IMR-90 (cell line): ENCODE measurements at regions not wholly inside any gene's neighbourhood (a gene's known extent, or its start where the extent isn't known, plus 50 kb on each side); places are given as distances from the start of the nearest gene placed in this dataset.

Source experiments
- ATAC-seq: fragments of 200-7000 bp; cut with Tn5 transposase; 2 replicates; pipeline ENCODE4 v1.9.1; 2020; ENCODE audit warnings: low read depth, mild to moderate bottlenecking, moderate library complexity
- BruUV-seq: library from RNA; stranded (reverse); fragments of 400-500 nt; replicated peaks from 2 replicates; lab custom pipeline; 2021; lab: Mats Ljungman, UMichigan
- CTCF ChIA-PET: fragments of 300-600 bp; formaldehyde crosslinking; extraction: SDS; loops from one replicate; lab custom pipeline; 2021; ENCODE audit warnings: antibody characterized with exemption; lab: Yijun Ruan, JAX
- POLR2A ChIA-PET: fragments of 300-600 bp; sonication (Branson Sonifier 250); formaldehyde crosslinking; loops from one replicate; lab custom pipeline; 2022; ENCODE audit warnings: antibody characterized with exemption; ENCODE audit not compliant: unreplicated experiment; lab: Charles Lee
- DNase-seq: peaks from one replicate; pipeline ENCODE4 v3.0.0; 2013
- H2AFZ ChIP-seq: replicated peaks from 2 replicates; pipeline ENCODE3; 2013; ENCODE audit warnings: low read length, mild to moderate bottlenecking; ENCODE audit not compliant: poor library complexity
- H2AK5ac ChIP-seq: 2 replicates; pipeline ENCODE4 v1.6.1; 2013; ENCODE audit warnings: low read depth, low read length, inconsistent platforms
- H2AK9ac ChIP-seq: replicated peaks from 2 replicates; pipeline ENCODE3; 2013; ENCODE audit warnings: mild to moderate bottlenecking, low read depth, low read length, moderate library complexity; ENCODE audit not compliant: poor library complexity
- H2BK120ac ChIP-seq: 2 replicates; pipeline ENCODE4 v1.6.1; 2013; ENCODE audit warnings: low read depth, low read length, inconsistent platforms
- H2BK15ac ChIP-seq: 3 replicates; pipeline ENCODE4 v1.6.1; 2013; ENCODE audit warnings: low read depth, low read length, inconsistent platforms
- H2BK20ac ChIP-seq: 2 replicates; pipeline ENCODE4 v1.6.1; 2013; ENCODE audit warnings: low read depth, mild to moderate bottlenecking, inconsistent platforms, low read length, moderate library complexity
- H2BK5ac ChIP-seq: 2 replicates; pipeline ENCODE4 v1.6.1; 2013; ENCODE audit warnings: mild to moderate bottlenecking, low read depth, low read length, inconsistent platforms; ENCODE audit not compliant: poor library complexity, severe bottlenecking
- H3K14ac ChIP-seq: replicated peaks from 2 replicates; pipeline ENCODE4 v1.6.1; 2013; ENCODE audit warnings: low read depth, low read length, inconsistent platforms
- H3K18ac ChIP-seq: 2 replicates; pipeline ENCODE4 v1.6.1; 2013; ENCODE audit warnings: low read depth, low read length, control low read depth
- H3K23ac ChIP-seq: 2 replicates; pipeline ENCODE4 v1.6.1; 2013; ENCODE audit warnings: low read depth, low read length, inconsistent platforms
- H3K27ac ChIP-seq: 2 replicates; pipeline ENCODE4 v1.5.1; 2013; ENCODE audit warnings: mild to moderate bottlenecking, control low read depth, low read length; ENCODE audit not compliant: insufficient read depth
- H3K27me3 ChIP-seq: 2 replicates; pipeline ENCODE4 v1.6.1; 2013; ENCODE audit warnings: low read length; ENCODE audit not compliant: control insufficient read depth, insufficient read depth
- H3K36me3 ChIP-seq: 2 replicates; pipeline ENCODE4 v1.6.1; 2013; ENCODE audit warnings: low read length, mixed read lengths; ENCODE audit not compliant: control insufficient read depth, insufficient read depth
- H3K4ac ChIP-seq: 2 replicates; pipeline ENCODE4 v1.6.1; 2013; ENCODE audit warnings: low read depth, low read length, inconsistent platforms
- H3K4me1 ChIP-seq: 2 replicates; pipeline ENCODE4 v1.6.1; 2013; ENCODE audit warnings: low read length, mixed read lengths; ENCODE audit not compliant: control insufficient read depth, insufficient read depth
- H3K4me2 ChIP-seq: 2 replicates; pipeline ENCODE4 v1.6.1; 2013; ENCODE audit warnings: low read depth, mild to moderate bottlenecking, control low read depth, low read length, moderate library complexity
- H3K4me3 ChIP-seq: 2 replicates; pipeline ENCODE4 v1.5.1; 2013; ENCODE audit warnings: low read depth, mild to moderate bottlenecking, control low read depth, low read length, moderate library complexity; ENCODE audit not compliant: insufficient read depth
- H3K56ac ChIP-seq: 2 replicates; pipeline ENCODE4 v1.6.1; 2013; ENCODE audit warnings: low read length, inconsistent platforms; ENCODE audit not compliant: insufficient read depth; ENCODE audit errors: extremely low read depth
- H3K79me1 ChIP-seq, 2 experiments: 2 replicates each; pipeline ENCODE4 v1.6.1; 2013; ENCODE audit warnings: low read length in 2 of 2, inconsistent platforms in 1 of 2, low read depth in 1 of 2
- H3K9ac ChIP-seq: 2 replicates; pipeline ENCODE4 v1.6.1; 2013; ENCODE audit warnings: low read depth, low read length, control low read depth
- H3K9me1 ChIP-seq: 2 replicates; pipeline ENCODE4 v1.6.1; 2013; ENCODE audit warnings: low read length, inconsistent platforms; ENCODE audit not compliant: insufficient read depth
- H3K9me3 ChIP-seq: 2 replicates; pipeline ENCODE4 v1.6.1; 2013; ENCODE audit warnings: low read length; ENCODE audit not compliant: control insufficient read depth, insufficient read depth
- H4K20me1 ChIP-seq: 2 replicates; pipeline ENCODE4 v1.6.1; 2013; ENCODE audit warnings: low read length, inconsistent platforms; ENCODE audit not compliant: insufficient read depth
- H4K5ac ChIP-seq: 2 replicates; pipeline ENCODE4 v1.6.1; 2013; ENCODE audit warnings: mild to moderate bottlenecking, low read depth, low read length, control low read depth
- H4K8ac ChIP-seq, 2 experiments: 2 replicates each; pipeline ENCODE4 v1.6.1; 2013; ENCODE audit warnings: low read depth in 2 of 2, low read length in 2 of 2, control low read depth in 1 of 2, inconsistent platforms in 1 of 2
- H4K91ac ChIP-seq: 2 replicates; pipeline ENCODE4 v1.6.1; 2013; ENCODE audit warnings: low read depth, low read length, inconsistent platforms; ENCODE audit not compliant: insufficient read depth
- BHLHE40 ChIP-seq: fragments of 150-350 bp; IDR thresholded peaks from 2 replicates; pipeline ENCODE4 v1.6.1; 2016; ENCODE audit warnings: mild to moderate bottlenecking, low read depth, low read length
- MAFK ChIP-seq: IDR thresholded peaks from 2 replicates; pipeline ENCODE4 v1.6.1; 2012; ENCODE audit warnings: low read depth, low read length, improper control_type of control experiment
- MAZ ChIP-seq: IDR thresholded peaks from 2 replicates; pipeline ENCODE4 v1.6.1; 2012; ENCODE audit warnings: low read depth, mild to moderate bottlenecking, low read length, improper control_type of control experiment, moderate library complexity, borderline replicate concordance
- RAD21 ChIP-seq: IDR thresholded peaks from 2 replicates; pipeline ENCODE4 v1.6.1; 2012; ENCODE audit warnings: low read length, improper control_type of control experiment
- RFX5 ChIP-seq: IDR thresholded peaks from 2 replicates; pipeline ENCODE4 v1.8.0; 2012; ENCODE audit warnings: low read depth, mild to moderate bottlenecking, low read length, moderate library complexity
- WGBS, 2 experiments: methylation state at CpG; one replicate each; pipeline versions ENCODE4 v1.1.5 to v1.1.7; 2013; ENCODE audit warnings: missing lambda C conversion rate in 2 of 2; ENCODE audit not compliant: insufficient read length in 1 of 2; ENCODE audit errors: extremely low coverage in 2 of 2; 5-methylcytosine and 5-hydroxymethylcytosine counted together
- dilution Hi-C: fragments of 300-500 bp; cut with HindIII; formaldehyde crosslinking; loops from one replicate; pipeline ENCODE4 v1.14.3; 2018; ENCODE audit warnings: low sequenced_read_pairs; ENCODE audit not compliant: unreplicated experiment
- in situ Hi-C: fragments of 300-500 bp; cut with MboI; formaldehyde crosslinking; loops from 3 replicates; pipeline ENCODE4 v1.14.3; 2019; ENCODE audit warnings: low sequenced_read_pairs, inconsistent platforms, mixed read lengths
- intact Hi-C: fragments of 100-400 bp; cut with micrococcal nuclease; formaldehyde crosslinking; loops from 2 replicates; pipeline ENCODE4 v1.10.0; 2022
- TF ChIP-seq, protein P1 (sequence below): fragments of 150-350 bp; IDR thresholded peaks from 2 replicates; pipeline ENCODE4 v1.6.1; 2016; ENCODE audit warnings: low read depth, mild to moderate bottlenecking, low read length, moderate library complexity, borderline replicate concordance

DNA sequence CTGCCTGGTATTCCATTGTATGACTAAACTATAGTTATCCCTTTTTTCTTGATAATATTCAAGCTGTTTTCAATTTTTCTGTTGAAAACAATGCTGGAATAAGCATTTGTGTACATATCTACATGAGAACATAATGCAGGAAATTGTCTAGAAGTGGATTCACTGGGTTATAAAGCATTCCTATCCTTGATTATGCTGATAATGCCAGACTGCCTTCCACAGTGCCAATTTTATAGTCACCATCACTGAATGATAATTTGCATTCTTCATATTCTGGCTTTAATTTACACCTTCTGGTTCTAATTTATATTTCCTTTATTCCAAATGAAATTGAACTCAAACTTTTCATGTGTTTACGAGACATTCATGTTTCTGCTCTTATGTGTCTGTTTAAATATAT is 651.0 kb upstream of the PLXNA2 start:
- ATAC-seq (no peak), DNase-seq (no peak)
- H3K79me1 ChIP-seq = no peaks in the 10 kb centered on the region
- H2BK20ac ChIP-seq = no peak overlapping the region
- in situ Hi-C loops = no loop called here
- H3K9ac ChIP-seq = no peak overlapping the region
- no peak overlapping the region for H3K14ac ChIP-seq
- no CpG with 5 or more reads among the region's 1 CpG for WGBS, 2 experiments
- TF ChIP-seq, protein P1, sequence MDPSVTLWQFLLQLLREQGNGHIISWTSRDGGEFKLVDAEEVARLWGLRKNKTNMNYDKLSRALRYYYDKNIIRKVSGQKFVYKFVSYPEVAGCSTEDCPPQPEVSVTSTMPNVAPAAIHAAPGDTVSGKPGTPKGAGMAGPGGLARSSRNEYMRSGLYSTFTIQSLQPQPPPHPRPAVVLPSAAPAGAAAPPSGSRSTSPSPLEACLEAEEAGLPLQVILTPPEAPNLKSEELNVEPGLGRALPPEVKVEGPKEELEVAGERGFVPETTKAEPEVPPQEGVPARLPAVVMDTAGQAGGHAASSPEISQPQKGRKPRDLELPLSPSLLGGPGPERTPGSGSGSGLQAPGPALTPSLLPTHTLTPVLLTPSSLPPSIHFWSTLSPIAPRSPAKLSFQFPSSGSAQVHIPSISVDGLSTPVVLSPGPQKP = no peak
- TF ChIP-seq MAZ (no peak), MAFK (no peak), RFX5 (no peak), BHLHE40 (no peak), RAD21 (no peak)
- no peak overlapping the region for H4K8ac ChIP-seq
- dilution Hi-C loops = no loop called here
- no peak overlapping the region for H2AK5ac ChIP-seq
- H3K27ac ChIP-seq = no peak overlapping the region
- no peak overlapping the region for H4K91ac ChIP-seq
- H4K20me1 ChIP-seq = no peaks in the 10 kb centered on the region
- no peak overlapping the region for H2BK5ac ChIP-seq
- H2AFZ ChIP-seq = no peak overlapping the region
- ChIA-PET POLR2A (no interaction called here), CTCF (no interaction called here)
- no peak overlapping the region for H3K4me3 ChIP-seq
- no peak overlapping the region for H2BK15ac ChIP-seq
- no peaks in the 10 kb centered on the region for H3K27me3 ChIP-seq
- BruUV-seq = no TSS peak
- no peak overlapping the region for H3K56ac ChIP-seq
- no peaks in the 10 kb centered on the region for H3K36me3 ChIP-seq
- no peak overlapping the region for H3K4ac ChIP-seq
- intact Hi-C loops = no loop called here
- no peaks in the 10 kb centered on the region for H3K4me1 ChIP-seq
- H4K5ac ChIP-seq = no peak overlapping the region
- peaks cover 4% of the 10 kb centered on the region for H3K9me3 ChIP-seq
- no peak overlapping the region for H3K23ac ChIP-seq
- no peaks in the 10 kb centered on the region for H3K9me1 ChIP-seq
- no peak overlapping the region for H2AK9ac ChIP-seq
- no peak overlapping the region for H3K18ac ChIP-seq
- no peak overlapping the region for H3K4me2 ChIP-seq
- H2BK120ac ChIP-seq = no peak overlapping the region
